HG03175 (cell line): ENCODE measurements at regions not wholly inside any gene's neighbourhood (a gene's known extent, or its start where the extent isn't known, plus 50 kb on each side); places are given as distances from the start of the nearest gene placed in this dataset.
"Not testable (repeated sequence)": the region's sequence is repeated elsewhere in the genome, so short reads cannot be mapped to it uniquely, and the experiment has no call there.

Experiments
- ATAC-seq: cut with Tn5 transposase; IDR thresholded peaks from one replicate; pipeline ENCODE4 v1.9.1; 2021; ENCODE audit warnings: mild to moderate bottlenecking, moderate library complexity; ENCODE audit not compliant: unreplicated experiment

DNA sequence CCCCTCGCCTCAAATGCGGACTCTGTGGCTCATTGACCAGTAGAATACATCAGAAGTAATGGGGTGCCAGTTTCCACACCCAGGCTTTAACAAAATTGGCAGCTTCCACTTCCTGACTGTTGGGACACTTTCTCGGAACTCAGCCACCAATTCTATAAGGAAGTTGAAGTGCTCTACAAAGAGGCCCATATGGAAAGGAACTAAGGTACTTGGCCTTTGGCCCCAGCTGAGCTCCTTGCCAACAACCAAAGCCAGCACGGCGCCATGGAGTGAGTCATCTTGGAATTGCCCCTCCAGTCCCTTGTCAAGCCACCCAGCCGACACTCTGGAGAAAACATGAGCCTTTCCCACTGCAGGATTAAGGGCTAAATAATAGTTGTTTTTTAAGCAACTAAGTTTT is 262.2 kb upstream of the INTU start:
- no peak for ATAC-seq

DNA sequence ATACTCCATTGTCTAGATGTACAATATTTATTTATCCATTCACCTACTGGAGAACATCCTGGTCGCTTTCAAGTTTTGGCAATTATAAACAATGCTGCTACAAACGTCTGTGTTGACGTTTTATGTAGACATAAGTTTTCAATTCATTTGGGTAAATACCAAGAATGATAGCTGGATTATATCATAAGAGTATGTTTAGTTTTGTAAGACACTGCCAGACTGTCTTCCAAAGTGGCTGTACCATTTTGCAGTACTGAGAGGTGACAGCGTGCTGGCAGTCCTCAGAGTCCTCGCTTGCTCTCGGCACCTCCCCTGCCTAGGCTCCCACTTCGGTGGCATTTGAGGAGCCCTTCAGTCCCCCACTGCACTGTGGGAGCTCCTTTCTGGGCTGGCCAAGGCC is 253.3 kb upstream of the INTU start:
- no peak for ATAC-seq

DNA sequence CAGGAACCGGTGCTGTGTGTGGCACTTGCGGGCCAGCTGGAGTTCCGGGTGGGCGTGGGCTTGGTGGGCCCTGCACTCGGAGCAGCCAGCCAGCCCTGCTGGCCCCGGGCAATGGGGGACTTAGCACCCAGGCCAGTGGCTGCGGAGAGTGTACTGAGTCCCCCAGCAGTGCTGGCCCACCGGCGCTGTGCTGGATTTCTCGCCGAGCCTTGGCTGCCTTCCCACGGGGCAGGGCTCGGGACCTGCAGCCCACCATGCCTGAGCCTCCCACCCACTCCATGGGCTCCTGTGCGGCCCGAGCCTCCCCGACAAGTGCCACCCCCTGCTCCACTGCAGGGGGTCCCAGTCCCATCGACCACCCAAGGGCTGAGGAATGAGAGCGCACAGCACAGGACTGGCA is 252.8 kb upstream of the INTU start:
- not testable (repeated sequence) for ATAC-seq

DNA sequence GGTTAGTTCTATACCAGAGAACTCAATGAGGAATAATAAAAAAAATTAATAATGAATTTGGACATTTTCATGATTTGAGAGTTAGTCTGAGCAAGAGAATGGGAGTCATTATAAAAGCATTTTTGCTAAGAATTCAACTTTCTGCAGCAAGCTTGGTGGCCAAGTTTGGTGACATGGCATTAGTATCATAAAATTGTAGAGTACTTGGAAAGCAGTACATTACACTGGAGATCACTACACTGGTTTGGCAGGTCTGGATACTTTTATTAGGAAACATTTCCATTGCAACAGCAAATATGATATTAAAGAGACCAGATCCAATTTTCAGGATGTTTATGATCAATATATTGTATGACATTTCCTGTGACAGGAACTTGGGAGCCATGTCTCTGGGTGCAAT is 249.1 kb upstream of the INTU start:
- ATAC-seq: no peak

DNA sequence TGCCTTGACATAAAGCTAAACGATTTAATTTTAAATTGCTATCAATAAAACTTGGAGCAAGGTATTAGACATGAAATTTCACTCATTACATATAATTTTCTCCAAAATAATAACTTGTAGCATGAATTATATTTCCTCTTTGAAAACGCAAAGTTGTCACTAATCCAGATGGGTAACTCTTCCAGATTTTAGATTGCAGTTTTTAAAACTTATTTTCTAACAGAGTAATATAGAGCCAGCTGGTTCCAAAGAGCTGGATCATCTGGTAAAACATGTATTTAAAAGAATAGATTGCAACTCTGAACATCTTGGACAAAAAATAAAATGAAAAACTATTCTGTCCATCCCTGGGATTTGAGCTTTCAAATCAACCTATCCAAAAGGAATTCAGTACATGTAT is 238.2 kb upstream of the INTU start:
- ATAC-seq: no peak

DNA sequence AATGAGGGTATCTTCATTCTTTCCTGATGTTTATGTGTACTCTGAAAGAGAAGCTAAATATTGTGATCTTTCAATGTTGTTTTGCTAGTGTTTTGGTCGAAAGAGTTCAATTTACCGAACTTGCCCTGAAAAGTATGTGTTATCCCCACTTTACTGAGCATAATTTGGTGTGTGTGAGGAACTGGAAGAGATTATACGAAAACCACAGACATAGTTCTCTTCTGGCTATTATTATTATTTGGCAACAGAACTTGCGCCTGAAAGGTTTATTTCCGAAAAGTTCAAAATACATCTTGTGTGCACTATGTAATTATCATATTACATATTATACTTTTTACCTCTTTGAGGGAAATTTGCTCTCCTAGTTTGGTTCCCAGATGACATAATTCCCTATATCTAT is 232.5 kb upstream of the INTU start:
- no peak for ATAC-seq

DNA sequence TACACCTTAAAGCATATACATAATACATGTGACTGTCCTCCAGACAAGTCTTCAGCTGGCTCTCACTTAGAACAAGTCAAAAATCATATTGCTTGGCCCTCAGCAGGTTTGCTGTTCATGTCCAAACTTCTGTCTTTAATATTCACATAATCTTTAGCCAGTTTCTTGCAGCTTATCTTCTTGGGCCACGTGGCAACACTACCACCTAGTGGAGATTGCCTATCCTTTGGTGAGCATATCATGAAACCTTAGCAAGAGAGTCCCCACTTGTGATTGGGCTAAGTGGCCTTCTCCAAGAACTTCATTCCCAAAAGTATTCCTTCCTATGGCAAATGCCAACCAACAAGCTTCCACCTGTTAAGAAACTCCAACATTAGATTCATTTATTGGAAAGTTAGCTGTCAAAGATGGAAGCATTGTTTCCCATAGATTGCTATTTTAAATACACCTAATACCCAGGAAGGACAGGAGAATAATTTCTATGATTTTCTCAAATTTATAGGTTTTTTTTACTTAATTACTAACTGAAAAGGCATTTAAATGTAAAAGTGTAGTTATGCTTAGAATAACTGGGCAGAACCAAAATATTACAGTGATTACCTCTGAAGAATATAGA is 231.9 kb upstream of the INTU start:
- peak; percentile 87 for ATAC-seq

DNA sequence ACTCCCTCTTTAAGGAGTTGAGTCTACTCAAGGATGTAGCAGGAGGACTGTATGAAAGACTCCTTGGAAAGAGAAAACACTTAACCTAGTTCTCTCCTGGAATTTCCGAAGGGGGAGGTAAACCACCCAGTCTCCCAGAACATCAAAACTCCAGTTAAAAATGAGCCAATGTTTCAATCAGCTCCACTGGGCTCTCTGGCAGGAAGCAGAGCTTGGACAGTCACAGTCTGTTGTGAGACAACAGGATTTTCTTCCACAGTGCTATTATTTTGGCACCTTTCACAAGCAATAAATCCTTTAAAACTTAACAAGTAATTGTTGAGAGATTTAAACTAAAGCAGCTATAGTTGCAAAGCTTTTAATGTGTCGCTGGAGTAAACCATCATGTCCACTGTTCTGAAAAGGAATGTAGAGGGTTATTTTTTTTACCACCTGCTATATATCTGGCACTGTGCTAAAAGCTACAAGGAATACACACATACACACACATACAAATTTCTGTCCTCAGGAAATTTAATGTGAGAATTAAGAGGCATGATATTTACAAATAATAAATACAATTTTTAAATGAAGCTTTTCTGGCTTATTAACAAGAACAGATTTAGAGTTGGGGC is 229.2 kb upstream of the INTU start:
- no peak for ATAC-seq

DNA sequence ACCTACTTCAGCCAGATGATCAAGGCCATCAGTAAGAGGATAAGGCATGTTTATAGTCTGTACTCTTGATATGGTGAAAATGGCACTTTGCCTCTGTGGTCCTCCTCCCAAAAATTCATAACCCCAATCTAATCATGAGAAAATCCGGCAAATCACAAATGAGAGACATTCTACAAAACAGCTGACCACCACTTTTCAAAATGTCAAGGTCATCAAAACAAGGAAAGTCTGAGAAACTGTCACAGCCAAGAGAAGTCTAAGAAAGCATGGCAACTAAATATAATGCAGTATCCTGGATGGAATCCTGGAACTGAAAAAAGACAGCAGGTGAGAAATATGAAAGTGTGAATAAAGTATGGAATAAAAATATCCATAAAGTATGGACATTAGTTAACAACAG is 226.6 kb upstream of the INTU start:
- no peak for ATAC-seq

DNA sequence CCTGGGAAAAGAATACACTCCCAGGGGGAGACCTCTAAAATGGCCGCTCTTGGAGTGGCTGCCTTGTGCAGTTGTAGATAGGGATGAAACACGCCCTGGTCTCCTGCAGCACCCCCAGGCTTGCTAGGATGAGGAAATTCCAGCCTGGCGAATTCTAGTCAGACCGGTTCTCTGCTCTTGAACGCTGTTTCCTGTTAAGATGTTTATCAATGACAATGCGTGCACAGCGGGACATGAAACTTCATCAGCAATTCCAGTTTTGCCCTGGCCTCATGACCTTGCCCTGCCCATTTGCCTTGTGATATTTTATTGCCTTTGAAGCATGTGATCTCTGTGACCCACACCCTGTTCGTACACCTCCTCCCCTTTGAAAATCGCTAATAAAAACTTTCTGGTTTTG is 225.2 kb upstream of the INTU start:
- ATAC-seq: not testable (repeated sequence)

DNA sequence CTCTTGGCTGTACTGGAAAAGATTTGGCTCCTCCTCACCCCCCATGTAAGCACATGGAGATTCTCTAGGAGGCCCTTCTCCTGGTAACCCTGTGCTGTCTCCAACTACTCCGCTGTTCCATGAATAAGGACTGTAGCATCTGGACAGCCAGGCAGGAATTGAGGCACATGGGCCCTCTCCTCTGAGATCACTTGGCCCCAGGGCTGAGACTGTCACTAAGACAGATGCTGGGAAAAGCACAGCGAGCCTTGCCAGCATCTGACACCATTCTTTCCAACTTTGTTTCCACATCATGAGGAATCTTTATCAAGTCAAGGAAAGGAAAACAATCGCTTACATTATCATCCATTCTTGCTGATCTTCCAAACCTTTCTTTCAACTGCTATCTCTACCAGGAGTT is 222.6 kb upstream of the INTU start:
- no peak for ATAC-seq

DNA sequence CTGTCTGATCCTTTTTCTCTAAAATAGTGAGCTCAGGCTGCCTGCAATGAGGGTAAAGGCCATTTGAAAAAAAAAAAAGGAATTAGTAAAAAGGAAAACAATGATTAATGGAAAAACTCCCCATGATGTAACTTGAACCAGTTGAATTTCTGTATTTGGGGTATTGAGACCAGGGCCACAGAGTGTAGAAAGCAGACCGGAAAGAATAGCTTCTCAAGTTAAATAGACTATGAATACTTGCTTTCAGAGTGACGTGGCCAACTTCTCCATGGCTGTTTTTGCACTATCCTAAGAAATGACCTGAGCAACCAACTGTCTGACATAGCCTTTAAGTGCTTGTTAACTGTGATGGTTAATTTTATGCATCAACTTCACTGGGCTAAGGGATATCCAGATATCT is 222.1 kb upstream of the INTU start:
- no peak for ATAC-seq

DNA sequence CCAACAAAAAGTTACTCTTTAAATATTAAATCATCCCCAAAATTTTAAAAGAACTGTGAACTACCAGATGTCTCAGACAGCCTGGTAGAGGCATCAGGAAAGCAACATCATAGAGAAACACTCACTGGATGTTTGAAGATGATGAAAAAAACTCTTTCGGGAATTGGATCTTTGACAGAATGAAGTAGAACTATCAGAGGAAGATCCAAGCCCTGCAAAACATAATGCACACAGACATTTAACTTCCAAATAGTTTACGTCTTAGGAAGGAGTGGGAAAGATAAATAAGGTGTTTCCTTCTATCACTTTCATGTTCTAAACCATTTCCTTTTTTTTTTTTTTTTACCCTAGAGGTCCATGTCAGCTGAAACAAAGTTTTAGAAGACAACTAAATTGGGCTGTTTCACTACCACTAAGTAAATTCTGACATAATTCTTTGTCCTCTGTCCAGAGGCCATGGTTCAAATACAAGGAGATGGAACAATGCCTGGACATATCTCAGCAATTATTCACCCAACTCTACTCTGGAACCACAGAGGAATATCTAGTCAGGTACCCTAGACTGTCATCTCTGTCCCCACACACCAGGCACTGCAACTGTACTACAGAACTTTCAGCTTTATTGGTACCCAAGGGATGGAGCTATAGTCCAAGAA is 217.7 kb upstream of the INTU start:
- no peak for ATAC-seq

DNA sequence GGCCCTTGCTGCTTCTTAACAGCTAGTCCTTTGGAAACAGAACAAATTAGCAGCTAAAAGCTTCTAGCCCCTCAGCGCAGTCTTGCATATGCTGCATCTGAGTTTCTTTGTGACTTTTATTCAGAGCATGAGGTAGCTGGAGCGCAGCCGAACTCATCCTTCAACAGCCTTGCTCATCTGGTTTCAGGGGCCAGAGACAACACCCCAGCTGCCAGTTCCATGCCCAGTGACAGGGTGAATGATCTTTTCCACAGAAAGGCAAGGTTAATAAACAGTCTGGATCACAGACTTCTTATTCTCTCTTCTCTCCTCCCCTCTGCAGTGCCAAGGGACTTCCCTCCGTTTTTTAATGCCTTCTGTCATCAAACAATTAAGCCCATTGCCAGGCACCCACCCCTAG is 216.6 kb upstream of the INTU start:
- ATAC-seq: no peak

DNA sequence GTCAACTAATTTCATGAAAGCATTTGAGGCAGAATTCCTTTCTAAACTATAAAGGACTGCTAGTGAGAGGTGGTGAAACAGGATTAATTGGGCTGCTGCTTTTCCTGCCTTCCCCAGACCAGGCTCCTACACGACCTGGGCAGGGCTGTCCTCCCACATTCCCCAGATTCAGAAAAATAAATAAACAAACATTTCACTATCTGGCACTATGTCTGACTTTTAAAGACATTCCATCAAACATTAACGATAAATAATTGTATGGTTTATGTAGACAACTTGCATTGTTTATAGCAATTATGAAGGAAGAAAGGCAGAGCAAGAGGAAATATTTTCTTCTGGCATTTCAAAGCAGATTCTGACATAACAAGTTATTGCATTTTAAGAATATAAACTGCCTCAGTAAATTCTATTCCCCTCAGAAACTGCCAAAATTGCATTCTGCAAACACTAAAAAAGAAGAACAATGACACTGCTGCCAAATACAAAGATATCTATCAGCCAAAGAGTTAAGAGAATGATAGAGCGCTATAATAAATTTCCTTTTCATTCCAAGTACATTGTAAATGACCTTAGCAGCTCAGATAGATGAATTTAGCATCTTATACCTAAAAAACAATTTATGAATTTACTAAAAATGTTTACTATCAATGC is 214.7 kb upstream of the INTU start:
- no peak for ATAC-seq

DNA sequence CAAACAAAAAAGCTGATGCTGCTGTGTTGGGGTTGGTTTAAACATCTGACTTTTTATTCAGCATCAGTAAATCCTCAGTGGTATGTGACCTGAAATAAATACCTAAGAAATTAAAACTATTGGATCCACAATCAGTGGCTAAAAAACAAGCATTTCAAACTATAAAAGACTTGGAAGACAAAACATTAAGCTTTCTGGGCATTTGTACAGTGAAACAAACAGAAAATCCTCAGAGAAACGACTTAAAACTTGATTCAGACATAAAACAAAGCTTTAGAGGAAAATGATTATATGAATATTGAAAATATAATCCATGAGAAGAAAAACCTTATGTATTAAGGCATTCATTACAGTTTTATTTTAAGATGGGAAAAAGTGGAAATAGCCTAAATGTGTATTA is 213.3 kb upstream of the INTU start:
- no peak for ATAC-seq

DNA sequence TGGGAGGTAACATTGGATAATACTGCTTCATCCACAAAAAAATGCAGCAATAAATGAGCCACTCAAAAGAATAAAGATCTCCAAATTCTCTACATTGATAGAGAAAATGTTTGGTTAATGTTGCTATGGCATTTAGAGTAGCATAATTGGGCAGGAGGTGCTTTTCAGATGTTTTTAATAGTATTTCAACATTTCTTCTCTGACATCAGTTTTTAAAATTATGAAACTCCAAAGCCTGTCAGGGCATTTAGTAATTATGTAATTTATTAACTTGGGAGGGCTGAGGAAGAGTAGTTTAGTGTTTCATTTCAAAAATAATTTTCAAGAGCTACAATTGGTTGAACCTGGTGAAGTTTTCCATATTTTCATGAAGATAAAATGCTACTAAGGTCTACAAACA is 211.3 kb upstream of the INTU start:
- ATAC-seq: no peak

DNA sequence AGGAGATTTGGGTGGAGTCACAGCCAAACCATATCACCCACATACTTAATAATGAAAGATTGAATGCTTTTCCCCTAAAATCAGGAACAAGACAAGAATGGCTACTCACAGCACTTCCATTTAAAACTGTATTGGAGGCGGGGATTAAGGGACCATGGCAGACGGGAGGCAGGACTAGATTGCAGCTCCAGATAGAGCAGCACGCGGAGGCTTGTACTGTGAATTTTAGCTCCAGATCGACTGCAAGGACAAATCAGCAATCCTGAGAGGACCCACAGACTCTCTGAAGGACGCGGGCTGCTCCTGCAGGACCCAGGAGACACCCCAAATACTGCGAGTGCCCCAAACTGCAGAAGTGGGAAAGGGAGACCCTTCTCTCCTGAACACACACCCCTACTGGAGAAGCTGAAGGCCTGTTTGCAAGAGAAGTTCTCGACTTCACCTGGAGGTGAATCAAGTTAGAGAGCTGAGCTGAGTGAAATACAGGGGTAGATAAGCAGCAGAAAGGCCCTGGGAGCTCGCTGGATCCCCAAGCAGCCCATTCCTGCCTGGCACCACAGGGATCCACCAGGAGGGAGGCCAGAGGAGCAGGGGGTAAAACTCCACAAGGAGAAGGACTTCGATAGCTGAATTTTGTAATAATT is 207.4 kb upstream of the INTU start:
- ATAC-seq: no peak

DNA sequence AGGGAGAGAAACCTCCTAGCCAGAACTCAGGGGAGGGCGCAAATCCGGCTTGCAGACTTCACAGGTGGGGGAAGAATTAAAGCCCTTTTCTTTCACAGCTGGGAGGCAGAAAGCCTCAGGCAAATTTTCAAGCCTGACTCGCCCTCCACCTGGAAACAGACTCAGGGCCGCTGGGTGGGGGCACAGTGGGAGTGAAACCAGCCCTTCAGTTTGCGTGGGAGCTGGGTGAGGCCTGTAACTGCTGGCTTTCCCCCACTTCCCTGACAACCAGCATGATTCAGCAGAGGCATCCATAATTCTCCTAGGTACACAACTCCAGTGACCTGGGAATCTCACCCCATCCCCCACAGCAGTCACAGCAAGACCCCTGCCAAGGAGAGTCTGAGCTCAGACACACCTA is 206.9 kb upstream of the INTU start:
- no peak for ATAC-seq

DNA sequence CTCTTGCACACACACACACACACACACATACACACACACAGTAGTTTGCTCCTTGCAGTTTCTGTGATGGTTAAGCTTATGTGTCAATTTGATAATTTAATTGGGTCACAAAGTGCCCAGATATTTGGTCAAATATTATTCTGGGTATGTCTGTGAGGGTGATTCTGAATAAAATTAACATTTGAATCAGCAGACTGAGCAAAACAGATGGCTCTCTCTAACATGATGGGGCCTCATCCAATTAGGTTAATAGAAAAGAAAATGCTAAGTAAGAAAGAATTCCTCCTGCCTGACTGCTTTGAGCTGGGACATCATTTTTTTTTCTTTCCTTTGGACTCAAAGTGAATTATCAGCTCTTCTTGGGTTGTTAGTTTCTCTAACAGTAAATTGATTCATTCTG is 191.2 kb upstream of the INTU start:
- ATAC-seq: no peak

DNA sequence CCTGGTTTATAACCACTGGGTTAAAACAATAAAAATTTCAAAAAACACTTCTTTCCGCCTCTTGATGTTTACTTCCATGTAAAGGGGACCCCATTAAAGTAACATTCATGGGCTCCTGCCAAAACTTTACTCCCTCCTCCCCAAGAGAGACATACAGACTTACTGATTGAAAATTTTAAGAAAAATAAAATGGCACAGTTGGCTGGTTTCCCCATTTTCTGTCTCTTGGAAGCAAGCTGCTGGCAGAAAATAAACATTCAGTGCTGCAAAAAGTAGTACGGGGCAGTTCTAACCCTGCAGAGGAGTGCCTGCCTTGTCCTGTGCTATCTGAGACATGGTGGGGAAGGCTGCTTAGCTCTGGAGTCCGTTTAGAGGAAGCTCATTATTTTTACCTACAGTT is 187.3 kb upstream of the INTU start:
- no peak for ATAC-seq

DNA sequence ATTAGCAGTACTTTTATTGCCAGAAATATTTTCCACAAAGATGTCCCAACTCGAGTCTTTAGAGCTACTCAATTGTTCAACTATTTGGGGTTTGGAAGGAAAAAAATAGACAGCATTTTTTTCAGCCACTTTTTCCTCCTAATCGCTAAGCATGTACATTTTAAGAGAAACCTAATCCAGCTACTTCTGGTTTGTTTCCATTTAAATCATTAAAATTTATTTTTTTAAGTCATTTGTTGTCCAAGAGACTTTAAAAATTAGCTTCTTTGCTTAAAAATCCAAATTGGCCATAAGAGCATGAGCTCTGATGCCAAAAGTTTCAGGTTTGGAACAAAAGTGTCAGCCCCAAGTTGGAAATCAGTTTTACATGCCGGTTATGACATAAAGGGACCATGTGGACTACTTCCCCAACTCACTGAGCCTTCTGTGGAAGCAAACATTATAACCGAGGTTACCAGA is 186.3 kb upstream of the INTU start:
- ATAC-seq: no peak
